SK-N-MC (cell line): ENCODE measurements at regions not wholly inside any gene's neighbourhood (a gene's known extent, or its start where the extent isn't known, plus 50 kb on each side); places are given as distances from the start of the nearest gene placed in this dataset.
"Not testable (repeated sequence)": the region's sequence is repeated elsewhere in the genome, so short reads cannot be mapped to it uniquely, and the experiment has no call there.

ENCODE experiments used
- DNase-seq: peaks from one replicate; pipeline ENCODE4 v3.0.0-alpha.2; 2011; ENCODE audit warnings: low read depth, low spot score
- H3K27ac ChIP-seq: fragments of 200-600 bp; sonication (generic); 2 replicates; pipeline ENCODE4 v1.5.1; 2016; ENCODE audit warnings: mixed run types
- H3K36me3 ChIP-seq: fragments of 200-600 bp; sonication (generic); 2 replicates; pipeline ENCODE4 v1.6.1; 2017; ENCODE audit warnings: antibody characterized with exemption, low read length, mixed read lengths; ENCODE audit not compliant: insufficient read depth
- H3K4me3 ChIP-seq: fragments of 200-600 bp; sonication (generic); 2 replicates; pipeline ENCODE4 v1.5.1; 2016
- H3K9ac ChIP-seq: fragments of 200-600 bp; sonication (generic); 2 replicates; pipeline ENCODE4 v1.8.0; 2017; ENCODE audit warnings: mixed run types, mixed read lengths; ENCODE audit not compliant: insufficient read length
- H3K9me3 ChIP-seq: fragments of 200-600 bp; sonication (generic); 2 replicates; pipeline ENCODE4 v1.6.1; 2017; ENCODE audit warnings: low read depth, mild to moderate bottlenecking, antibody characterized with exemption, low read length, moderate library complexity, mixed read lengths
- EZH2 ChIP-seq: fragments of 200-600 bp; sonication (generic); IDR thresholded peaks from one replicate; pipeline ENCODE4 v1.6.1; 2017; ENCODE audit warnings: antibody characterized with exemption
- FOXP2 ChIP-seq: optimal IDR thresholded peaks from 2 replicates; pipeline ENCODE3; 2011; ENCODE audit warnings: mild to moderate bottlenecking, moderate library complexity; ENCODE audit not compliant: insufficient read depth; ENCODE audit errors: extremely low read length, control extremely low read depth
- POLR2AphosphoS5 ChIP-seq: IDR thresholded peaks from 2 replicates; pipeline ENCODE4 v1.6.1; 2012; ENCODE audit warnings: mild to moderate bottlenecking, low read depth, low read length, borderline replicate concordance

DNA sequence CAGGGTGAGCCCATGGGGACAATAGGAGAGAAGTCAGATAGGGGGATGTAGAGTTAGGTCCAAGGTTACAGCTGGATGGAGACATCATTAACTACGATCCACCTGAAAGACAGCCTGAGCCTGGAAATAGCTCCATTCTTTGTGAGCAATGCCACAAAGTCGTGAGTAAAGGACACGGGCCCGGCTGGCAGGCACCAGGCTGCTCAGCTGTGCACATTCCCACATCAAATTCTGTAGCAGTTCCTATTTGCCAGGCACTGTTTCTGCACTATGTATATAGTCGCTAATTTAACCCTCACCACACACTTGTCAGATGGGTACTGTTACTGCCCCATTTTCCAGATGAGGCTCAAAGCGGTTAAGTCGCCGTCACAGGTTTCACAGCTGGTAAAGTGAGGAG lies 338.0 kb upstream of the KAZN start:
- Histone ChIP-seq H3K27ac (no peak overlapping the region), H3K4me3 (no peak overlapping the region), H3K9me3 (no peaks in the 10 kb centered on the region), H3K36me3 (no peaks in the 10 kb centered on the region), H3K9ac (no peak overlapping the region)
- TF ChIP-seq FOXP2 (no peak), EZH2 (no peak), POLR2AphosphoS5 (no peak)
- no peak for DNase-seq

- Histone ChIP-seq H3K27ac (no peak overlapping the region), H3K36me3 (no peaks in the 10 kb centered on the region), H3K9ac (no peak overlapping the region), H3K9me3 (no peaks in the 10 kb centered on the region), H3K4me3 (no peak overlapping the region)
- no peak for TF ChIP-seq POLR2AphosphoS5
- TF ChIP-seq EZH2: no peak
- TF ChIP-seq FOXP2: no peak
- no peak for DNase-seq
Observed at GRCh38 chr1:14261395-14261794, 337.1 kb upstream of the KAZN start.

DNA sequence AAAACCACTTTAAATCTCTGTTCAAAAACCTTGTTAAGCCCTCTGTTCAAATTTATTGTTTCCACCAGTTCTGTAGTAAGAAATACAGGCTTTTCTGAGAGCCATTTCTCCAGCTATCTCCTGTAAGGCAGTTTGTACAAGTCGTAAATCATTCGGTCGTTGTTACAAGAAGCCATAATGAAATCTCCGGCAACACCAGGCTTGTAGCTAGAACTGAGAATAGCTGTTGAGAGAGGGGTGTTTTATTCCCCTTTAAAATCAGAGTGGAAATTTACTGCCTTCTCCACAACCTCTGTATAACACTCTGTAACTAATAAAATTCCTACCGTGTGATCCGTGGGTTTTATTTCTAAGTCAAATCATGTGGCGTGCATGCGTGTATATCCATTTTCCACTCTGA lies 335.8 kb upstream of the KAZN start:
- no peaks in the 10 kb centered on the region for H3K9me3 ChIP-seq
- no peak overlapping the region for H3K4me3 ChIP-seq
- no peak for TF ChIP-seq POLR2AphosphoS5
- no peak for TF ChIP-seq FOXP2
- no peak for TF ChIP-seq EZH2
- no peak overlapping the region for H3K9ac ChIP-seq
- no peak for DNase-seq
- H3K27ac ChIP-seq: no peak overlapping the region
- H3K36me3 ChIP-seq: no peaks in the 10 kb centered on the region

DNA sequence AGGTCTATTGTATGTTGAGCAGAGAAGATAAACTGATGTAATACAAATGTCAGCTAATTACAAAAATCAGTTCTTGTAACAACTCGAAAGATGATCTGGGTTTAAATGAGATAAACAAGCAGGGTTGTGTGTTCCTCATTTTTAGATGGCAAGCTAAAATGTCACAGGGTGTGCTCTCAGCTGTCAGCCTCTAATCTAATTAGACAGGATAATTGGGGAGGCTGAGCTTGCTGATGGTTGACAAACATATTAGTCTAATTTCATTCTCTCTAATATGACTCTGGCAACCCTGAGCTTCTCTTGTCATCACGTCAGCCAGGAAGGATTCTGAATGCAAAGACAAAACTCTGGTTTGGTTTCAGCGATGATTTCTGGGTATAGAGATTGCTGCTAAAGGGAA lies 335.3 kb upstream of the KAZN start:
- no peak overlapping the region for H3K9ac ChIP-seq
- DNase-seq: no peak
- H3K27ac ChIP-seq: no peak overlapping the region
- H3K4me3 ChIP-seq: no peak overlapping the region
- H3K9me3 ChIP-seq: no peaks in the 10 kb centered on the region
- no peaks in the 10 kb centered on the region for H3K36me3 ChIP-seq
- no peak for TF ChIP-seq FOXP2
- no peak for TF ChIP-seq EZH2
- no peak for TF ChIP-seq POLR2AphosphoS5

DNA sequence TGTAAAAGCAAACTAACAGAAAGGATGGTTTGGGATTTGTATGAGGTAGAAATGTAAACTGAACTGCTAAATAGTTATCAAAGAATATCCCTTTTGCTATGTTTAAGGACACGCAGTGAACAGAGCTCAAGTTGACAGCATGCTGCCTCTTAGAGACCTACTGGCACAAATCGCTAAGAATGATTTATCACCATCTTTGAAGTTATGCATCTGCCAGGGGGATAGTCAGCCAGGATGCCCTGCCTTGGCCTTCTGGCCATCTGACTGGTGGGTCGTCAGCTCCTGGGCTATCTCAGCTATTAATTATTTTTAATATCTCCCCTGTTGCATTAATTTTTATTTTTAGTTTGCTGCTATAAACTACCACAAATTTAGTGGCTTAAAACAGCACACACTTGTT lies 334.8 kb upstream of the KAZN start:
- Histone ChIP-seq H3K9me3 (no peaks in the 10 kb centered on the region), H3K4me3 (no peak overlapping the region), H3K9ac (no peak overlapping the region), H3K27ac (no peak overlapping the region), H3K36me3 (no peaks in the 10 kb centered on the region)
- DNase-seq: no peak
- TF ChIP-seq EZH2 (no peak), POLR2AphosphoS5 (no peak), FOXP2 (no peak)

GRCh38 chr1:14265495-14265894 lies 333.0 kb upstream of the KAZN start:
- Histone ChIP-seq H3K9ac (no peak overlapping the region), H3K27ac (no peak overlapping the region), H3K4me3 (no peak overlapping the region), H3K9me3 (no peaks in the 10 kb centered on the region), H3K36me3 (no peaks in the 10 kb centered on the region)
- no peak for DNase-seq
- TF ChIP-seq POLR2AphosphoS5 (no peak), FOXP2 (no peak), EZH2 (no peak)

GRCh38 chr1:14267991-14268390 lies 330.5 kb upstream of the KAZN start:
- no peak for TF ChIP-seq POLR2AphosphoS5
- no peak for TF ChIP-seq FOXP2
- no peak for TF ChIP-seq EZH2
- H3K9me3 ChIP-seq: no peaks in the 10 kb centered on the region
- no peaks in the 10 kb centered on the region for H3K36me3 ChIP-seq
- H3K27ac ChIP-seq: no peak overlapping the region
- DNase-seq: no peak
- no peak overlapping the region for H3K9ac ChIP-seq
- H3K4me3 ChIP-seq: no peak overlapping the region

- H3K27ac ChIP-seq: no peak overlapping the region
- TF ChIP-seq EZH2 (no peak), FOXP2 (no peak), POLR2AphosphoS5 (no peak)
- H3K36me3 ChIP-seq: no peaks in the 10 kb centered on the region
- no peak for DNase-seq
- no peak overlapping the region for H3K9ac ChIP-seq
- no peak overlapping the region for H3K4me3 ChIP-seq
- H3K9me3 ChIP-seq: no peaks in the 10 kb centered on the region
Observed at GRCh38 chr1:14270821-14271220, 327.7 kb upstream of the KAZN start.

DNA sequence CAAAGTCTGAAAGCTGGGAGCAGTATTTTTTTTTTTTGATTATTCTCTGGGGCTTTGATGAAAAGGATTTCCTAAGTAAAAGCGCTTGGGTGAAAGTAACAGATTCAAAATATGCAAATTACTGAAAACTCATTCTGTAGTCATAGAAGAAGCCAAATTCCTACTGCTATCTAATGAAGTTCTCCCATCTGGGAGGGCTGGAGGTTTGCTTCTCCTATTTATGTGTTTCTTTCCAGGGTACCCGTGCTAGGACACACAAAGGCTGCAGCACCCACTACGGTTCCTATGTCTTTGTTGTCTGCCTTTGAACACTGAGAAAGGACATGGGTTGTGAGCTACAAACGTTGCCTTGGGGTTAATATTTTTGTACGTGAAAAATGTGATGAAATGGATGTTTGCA lies 324.7 kb upstream of the KAZN start:
- TF ChIP-seq FOXP2 (no peak), EZH2 (no peak), POLR2AphosphoS5 (no peak)
- DNase-seq: no peak
- H3K27ac ChIP-seq: no peak overlapping the region
- no peak overlapping the region for H3K4me3 ChIP-seq
- H3K9me3 ChIP-seq: no peaks in the 10 kb centered on the region
- H3K9ac ChIP-seq: no peak overlapping the region
- H3K36me3 ChIP-seq: no peaks in the 10 kb centered on the region

GRCh38 chr1:14279891-14280290 lies 318.6 kb upstream of the KAZN start:
- not testable (repeated sequence) for H3K9ac ChIP-seq, H3K27ac ChIP-seq, H3K4me3 ChIP-seq, H3K36me3 ChIP-seq, DNase-seq, H3K9me3 ChIP-seq
